ENCODE measurements at regions not wholly inside any gene's neighbourhood (a gene's known extent, or its start where the extent isn't known, plus 50 kb on each side); places are given as distances from the start of the nearest gene placed in this dataset.

DNA sequence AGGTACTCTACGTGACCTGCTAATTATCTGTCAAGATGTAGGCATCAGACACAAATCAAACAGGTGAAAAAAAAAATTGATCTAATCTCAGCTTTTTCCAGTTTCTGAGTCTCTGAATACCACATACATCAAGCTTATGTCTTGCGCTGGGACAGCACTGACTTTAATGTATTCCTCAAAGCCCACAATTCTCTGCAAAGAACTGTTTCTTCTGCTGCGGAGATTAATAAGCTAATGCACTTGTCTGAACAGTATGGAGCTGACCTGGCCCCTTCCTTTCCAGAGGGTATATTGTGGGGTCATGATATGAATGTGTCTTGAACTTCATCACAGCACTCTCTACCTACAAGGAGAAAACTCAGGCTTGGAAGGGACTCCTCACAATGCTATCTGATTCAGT lies 87.8 kb downstream of the FOXB1 start:
- H3K4me1 ChIP-seq (ENCODE audit: insufficient read depth, low read length, poor library complexity, severe bottlenecking) = peaks cover 9% of the 10 kb centered on the region
- H3K79me2 ChIP-seq (ENCODE audit: insufficient read depth, low read length) = no peaks in the 10 kb centered on the region
- H3K36me3 ChIP-seq (ENCODE audit: insufficient read depth, low read length) = no peaks in the 10 kb centered on the region
- no peaks in the 10 kb centered on the region for H3K27me3 ChIP-seq (ENCODE audit: insufficient read depth, low read length, poor library complexity, severe bottlenecking)
- no peak overlapping the region for H2AFZ ChIP-seq (ENCODE audit: low read length)
- H3K4me3 ChIP-seq (ENCODE audit: low read length, poor library complexity, severe bottlenecking) = no peak overlapping the region
- no peaks in the 10 kb centered on the region for H3K9me2 ChIP-seq (replicated peaks; ENCODE audit: low read depth, low read length)
- H3K9ac ChIP-seq (ENCODE audit: low read depth, low read length, poor library complexity, severe bottlenecking) = no peak overlapping the region
- no peaks in the 10 kb centered on the region for H4K20me1 ChIP-seq (ENCODE audit: insufficient read depth, low read length, poor library complexity, severe bottlenecking)
- H3K9me3 ChIP-seq (ENCODE audit: insufficient read depth, low read depth, low read length) = peaks cover 5% of the 10 kb centered on the region; the same call in 1 of the 2 replicates
- no peaks in the 10 kb centered on the region for H3F3A ChIP-seq (ENCODE audit: low read depth)
- TF ChIP-seq, protein P1, sequence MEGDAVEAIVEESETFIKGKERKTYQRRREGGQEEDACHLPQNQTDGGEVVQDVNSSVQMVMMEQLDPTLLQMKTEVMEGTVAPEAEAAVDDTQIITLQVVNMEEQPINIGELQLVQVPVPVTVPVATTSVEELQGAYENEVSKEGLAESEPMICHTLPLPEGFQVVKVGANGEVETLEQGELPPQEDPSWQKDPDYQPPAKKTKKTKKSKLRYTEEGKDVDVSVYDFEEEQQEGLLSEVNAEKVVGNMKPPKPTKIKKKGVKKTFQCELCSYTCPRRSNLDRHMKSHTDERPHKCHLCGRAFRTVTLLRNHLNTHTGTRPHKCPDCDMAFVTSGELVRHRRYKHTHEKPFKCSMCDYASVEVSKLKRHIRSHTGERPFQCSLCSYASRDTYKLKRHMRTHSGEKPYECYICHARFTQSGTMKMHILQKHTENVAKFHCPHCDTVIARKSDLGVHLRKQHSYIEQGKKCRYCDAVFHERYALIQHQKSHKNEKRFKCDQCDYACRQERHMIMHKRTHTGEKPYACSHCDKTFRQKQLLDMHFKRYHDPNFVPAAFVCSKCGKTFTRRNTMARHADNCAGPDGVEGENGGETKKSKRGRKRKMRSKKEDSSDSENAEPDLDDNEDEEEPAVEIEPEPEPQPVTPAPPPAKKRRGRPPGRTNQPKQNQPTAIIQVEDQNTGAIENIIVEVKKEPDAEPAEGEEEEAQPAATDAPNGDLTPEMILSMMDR (conservative IDR thresholded peaks at IDR 0.05; ENCODE audit: low read length) = no peak
- no peak for TF ChIP-seq EZH2phosphoT487 (IDR thresholded peaks at IDR 0.05; ENCODE audit: borderline replicate concordance)
- no peak overlapping the region for H3K4me2 ChIP-seq (ENCODE audit: low read depth, low read length, poor library complexity, severe bottlenecking)

DNA sequence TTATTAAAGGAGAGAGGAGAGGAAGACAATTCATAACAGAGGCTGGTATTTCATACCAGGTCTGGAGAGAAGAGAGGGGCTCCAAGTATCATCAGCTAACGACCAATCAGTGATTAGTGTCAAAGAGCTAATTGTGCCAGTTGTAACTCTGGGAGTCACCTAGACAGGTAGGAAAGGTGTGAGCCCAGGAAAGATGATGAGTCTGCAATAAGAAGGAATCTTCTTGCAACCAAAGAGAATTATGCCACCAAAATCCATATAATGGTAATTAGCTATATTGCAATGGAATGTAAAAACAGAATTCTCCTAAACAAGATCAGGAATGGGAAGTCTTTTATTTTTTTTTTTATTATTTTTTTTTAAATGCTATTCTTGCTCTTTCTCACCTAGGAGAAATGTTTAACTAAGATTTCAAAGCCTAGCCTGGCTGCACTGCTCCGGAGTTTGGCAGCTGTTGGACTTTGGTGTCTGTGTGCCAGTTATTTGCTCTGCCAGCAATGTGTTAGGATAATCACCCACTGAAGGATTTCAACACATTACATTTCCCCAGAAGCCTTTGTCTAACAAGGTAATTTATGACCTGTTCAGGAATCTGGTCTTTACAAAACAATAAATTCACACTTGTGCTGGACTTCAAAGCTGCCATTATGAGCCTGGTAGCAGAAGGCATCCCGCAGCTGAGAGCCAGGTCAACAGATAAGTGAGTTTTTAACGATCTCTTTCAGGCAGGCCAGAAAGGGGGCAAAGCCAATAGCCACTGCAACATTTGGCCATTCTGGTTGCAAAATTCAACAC lies 89.4 kb downstream of the FOXB1 start:
- Histone ChIP-seq H3K27me3 (ENCODE audit: insufficient read depth, low read length, poor library complexity, severe bottlenecking) (no peaks in the 10 kb centered on the region), H3F3A (ENCODE audit: low read depth) (no peaks in the 10 kb centered on the region), H3K4me3 (ENCODE audit: low read length, poor library complexity, severe bottlenecking) (no peak overlapping the region), H3K4me1 (ENCODE audit: insufficient read depth, low read length, poor library complexity, severe bottlenecking) (peaks cover 9% of the 10 kb centered on the region), H2AFZ (ENCODE audit: low read length) (no peak overlapping the region), H4K20me1 (ENCODE audit: insufficient read depth, low read length, poor library complexity, severe bottlenecking) (no peaks in the 10 kb centered on the region), H3K9me3 (ENCODE audit: insufficient read depth, low read depth, low read length) (peaks cover 12% of the 10 kb centered on the region; the same call in 1 of the 2 replicates), H3K9me2 (replicated peaks; ENCODE audit: low read depth, low read length) (no peaks in the 10 kb centered on the region), H3K4me2 (ENCODE audit: low read depth, low read length, poor library complexity, severe bottlenecking) (no peak overlapping the region), H3K36me3 (ENCODE audit: insufficient read depth, low read length) (no peaks in the 10 kb centered on the region), H3K9ac (ENCODE audit: low read depth, low read length, poor library complexity, severe bottlenecking) (no peak overlapping the region), H3K79me2 (ENCODE audit: insufficient read depth, low read length) (no peaks in the 10 kb centered on the region)
- TF ChIP-seq, protein P1 (conservative IDR thresholded peaks at IDR 0.05; ENCODE audit: low read length) = no peak
- TF ChIP-seq EZH2phosphoT487 (IDR thresholded peaks at IDR 0.05; ENCODE audit: borderline replicate concordance) = no peak

DNA sequence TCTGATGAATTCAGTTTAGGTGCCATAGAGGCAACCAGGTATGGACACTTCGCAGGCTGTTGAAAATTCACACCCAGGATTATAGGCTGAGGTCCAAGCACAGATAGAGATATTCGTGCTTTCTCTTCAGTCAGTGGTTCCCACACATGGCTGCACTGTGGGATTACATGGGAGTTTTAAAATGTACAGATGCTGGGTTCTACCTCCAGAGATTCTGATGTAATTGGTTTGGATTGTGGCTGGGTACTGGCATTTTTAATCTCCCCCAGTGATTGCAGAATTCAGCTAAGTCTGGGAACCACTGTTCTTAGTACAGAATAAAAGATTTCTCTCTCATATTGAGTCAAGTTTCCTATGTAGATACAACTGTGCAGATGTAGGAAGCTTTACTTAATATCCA lies 91.6 kb downstream of the FOXB1 start:
- Histone ChIP-seq H2AFZ (ENCODE audit: low read length) (no peak overlapping the region), H3F3A (ENCODE audit: low read depth) (no peaks in the 10 kb centered on the region), H3K4me3 (ENCODE audit: low read length, poor library complexity, severe bottlenecking) (no peak overlapping the region), H3K9me2 (replicated peaks; ENCODE audit: low read depth, low read length) (no peaks in the 10 kb centered on the region), H4K20me1 (ENCODE audit: insufficient read depth, low read length, poor library complexity, severe bottlenecking) (no peaks in the 10 kb centered on the region), H3K9me3 (ENCODE audit: insufficient read depth, low read depth, low read length) (peaks cover 12% of the 10 kb centered on the region; the same call in 1 of the 2 replicates), H3K4me2 (ENCODE audit: low read depth, low read length, poor library complexity, severe bottlenecking) (no peak overlapping the region), H3K36me3 (ENCODE audit: insufficient read depth, low read length) (no peaks in the 10 kb centered on the region), H3K79me2 (ENCODE audit: insufficient read depth, low read length) (no peaks in the 10 kb centered on the region), H3K27me3 (ENCODE audit: insufficient read depth, low read length, poor library complexity, severe bottlenecking) (no peaks in the 10 kb centered on the region), H3K4me1 (ENCODE audit: insufficient read depth, low read length, poor library complexity, severe bottlenecking) (no peaks in the 10 kb centered on the region), H3K9ac (ENCODE audit: low read depth, low read length, poor library complexity, severe bottlenecking) (no peak overlapping the region)
- TF ChIP-seq EZH2phosphoT487 (IDR thresholded peaks at IDR 0.05; ENCODE audit: borderline replicate concordance) = no peak
- TF ChIP-seq, protein P1 (conservative IDR thresholded peaks at IDR 0.05; ENCODE audit: low read length) = no peak

Measured in Loucy (cell line).